ENCODE measurements at regions not wholly inside any gene's neighbourhood (a gene's known extent, or its start where the extent isn't known, plus 50 kb on each side); places are given as distances from the start of the nearest gene placed in this dataset.

- intact Hi-C loops (cut with micrococcal nuclease) = no loop called here
- Mint-ChIP-seq H3K36me3 (ENCODE audit: low read depth) (no peaks in the 10 kb centered on the region), H3K4me3 (no peak overlapping the region)
Measured at GRCh38 chr11:93939084-93939760, 81.9 kb upstream of the HEPHL1 start.

GRCh38 chr11:93940395-93940794 is 80.8 kb upstream of the HEPHL1 start:
- Mint-ChIP-seq H3K4me1 (no peaks in the 10 kb centered on the region), H3K9me3 (no peaks in the 10 kb centered on the region), H3K27me3 (peaks cover 3% of the 10 kb centered on the region), H3K4me3 (no peak overlapping the region), H3K27ac (no peak overlapping the region), H3K36me3 (ENCODE audit: low read depth) (no peaks in the 10 kb centered on the region)
- DNase-seq = no peak
- intact Hi-C loops (cut with micrococcal nuclease) = no loop called here

More at GRCh38 chr11:93939084-93939760, 81.9 kb upstream of the HEPHL1 start:
- no peaks in the 10 kb centered on the region for H3K9me3 Mint-ChIP-seq
- peaks cover 3% of the 10 kb centered on the region for H3K27me3 Mint-ChIP-seq
- no peaks in the 10 kb centered on the region for H3K4me1 Mint-ChIP-seq
- no peak for DNase-seq
- no peak overlapping the region for H3K27ac Mint-ChIP-seq

GRCh38 chr11:93942176-93942575 is 79.0 kb upstream of the HEPHL1 start:
- Mint-ChIP-seq H3K27ac (no peak overlapping the region), H3K4me1 (no peaks in the 10 kb centered on the region), H3K27me3 (peaks cover 3% of the 10 kb centered on the region), H3K9me3 (no peaks in the 10 kb centered on the region), H3K4me3 (no peak overlapping the region), H3K36me3 (ENCODE audit: low read depth) (no peaks in the 10 kb centered on the region)
- DNase-seq = no peak
- intact Hi-C loops (cut with micrococcal nuclease) = no loop called here

GRCh38 chr11:93945596-93945995 is 75.6 kb upstream of the HEPHL1 start:
- intact Hi-C loops (cut with micrococcal nuclease) = no loop called here
- no peaks in the 10 kb centered on the region for H3K9me3 Mint-ChIP-seq
- no peaks in the 10 kb centered on the region for H3K36me3 Mint-ChIP-seq (ENCODE audit: low read depth)

GRCh38 chr11:93952082-93952780 is 68.9 kb upstream of the HEPHL1 start:
- Mint-ChIP-seq H3K36me3 (ENCODE audit: low read depth) (no peaks in the 10 kb centered on the region), H3K27ac (no peak overlapping the region), H3K27me3 (no peaks in the 10 kb centered on the region), H3K9me3 (no peaks in the 10 kb centered on the region), H3K4me3 (no peak overlapping the region), H3K4me1 (no peaks in the 10 kb centered on the region)
- intact Hi-C loops (cut with micrococcal nuclease) = no loop called here
- DNase-seq = no peak

More at GRCh38 chr11:93945596-93945995, 75.6 kb upstream of the HEPHL1 start:
- peaks cover 3% of the 10 kb centered on the region for H3K27me3 Mint-ChIP-seq
- H3K4me3 Mint-ChIP-seq = no peak overlapping the region
- H3K27ac Mint-ChIP-seq = no peak overlapping the region
- no peaks in the 10 kb centered on the region for H3K4me1 Mint-ChIP-seq
- DNase-seq = no peak

GRCh38 chr11:93957397-93957952 is 63.7 kb upstream of the HEPHL1 start:
- Mint-ChIP-seq H3K36me3 (ENCODE audit: low read depth) (no peaks in the 10 kb centered on the region), H3K27me3 (no peaks in the 10 kb centered on the region), H3K4me3 (no peak overlapping the region), H3K4me1 (no peaks in the 10 kb centered on the region), H3K9me3 (no peaks in the 10 kb centered on the region), H3K27ac (no peak overlapping the region)
- intact Hi-C loops (cut with micrococcal nuclease) = no loop called here
- DNase-seq = no peak

GRCh38 chr11:93958991-93959390 is 62.2 kb upstream of the HEPHL1 start:
- H3K4me1 Mint-ChIP-seq = no peaks in the 10 kb centered on the region
- no peaks in the 10 kb centered on the region for H3K27me3 Mint-ChIP-seq
- no peaks in the 10 kb centered on the region for H3K9me3 Mint-ChIP-seq
- no peak overlapping the region for H3K27ac Mint-ChIP-seq
- DNase-seq = no peak
- H3K4me3 Mint-ChIP-seq = no peak overlapping the region
- intact Hi-C loops (cut with micrococcal nuclease) = no loop called here
- no peaks in the 10 kb centered on the region for H3K36me3 Mint-ChIP-seq (ENCODE audit: low read depth)

- no peak overlapping the region for H3K4me3 Mint-ChIP-seq
- H3K36me3 Mint-ChIP-seq (ENCODE audit: low read depth) = no peaks in the 10 kb centered on the region
- no peak for DNase-seq
- intact Hi-C loops (cut with micrococcal nuclease) = no loop called here
- no peaks in the 10 kb centered on the region for H3K27me3 Mint-ChIP-seq
- H3K27ac Mint-ChIP-seq = no peak overlapping the region
- no peaks in the 10 kb centered on the region for H3K4me1 Mint-ChIP-seq
- H3K9me3 Mint-ChIP-seq = no peaks in the 10 kb centered on the region
Measured at GRCh38 chr11:93959663-93960062, 61.5 kb upstream of the HEPHL1 start.

- Mint-ChIP-seq H3K9me3 (no peaks in the 10 kb centered on the region), H3K36me3 (ENCODE audit: low read depth) (no peaks in the 10 kb centered on the region), H3K27me3 (no peaks in the 10 kb centered on the region), H3K27ac (no peak overlapping the region), H3K4me3 (no peak overlapping the region), H3K4me1 (no peaks in the 10 kb centered on the region)
- DNase-seq = no peak
- intact Hi-C loops (cut with micrococcal nuclease) = no loop called here
Measured at GRCh38 chr11:93963072-93963471, 58.1 kb upstream of the HEPHL1 start.

GRCh38 chr11:93967258-93967657 is 53.9 kb upstream of the HEPHL1 start:
- no peak for DNase-seq
- H3K4me1 Mint-ChIP-seq = no peaks in the 10 kb centered on the region
- H3K4me3 Mint-ChIP-seq = no peak overlapping the region
- intact Hi-C loops (cut with micrococcal nuclease) = no loop called here
- H3K9me3 Mint-ChIP-seq = no peaks in the 10 kb centered on the region
- no peaks in the 10 kb centered on the region for H3K36me3 Mint-ChIP-seq (ENCODE audit: low read depth)
- no peaks in the 10 kb centered on the region for H3K27me3 Mint-ChIP-seq
- H3K27ac Mint-ChIP-seq = no peak overlapping the region

GRCh38 chr11:93967944-93968343 is 53.2 kb upstream of the HEPHL1 start:
- no peaks in the 10 kb centered on the region for H3K4me1 Mint-ChIP-seq
- H3K9me3 Mint-ChIP-seq = no peaks in the 10 kb centered on the region
- no peak for DNase-seq
- H3K4me3 Mint-ChIP-seq = no peak overlapping the region
- no peaks in the 10 kb centered on the region for H3K36me3 Mint-ChIP-seq (ENCODE audit: low read depth)
- H3K27me3 Mint-ChIP-seq = no peaks in the 10 kb centered on the region
- intact Hi-C loops (cut with micrococcal nuclease) = no loop called here
- H3K27ac Mint-ChIP-seq = no peak overlapping the region

GRCh38 chr11:93969925-93970922 is 50.9 kb upstream of the HEPHL1 start:
- Mint-ChIP-seq H3K27ac (no peak overlapping the region), H3K9me3 (peaks cover 7% of the 10 kb centered on the region), H3K36me3 (ENCODE audit: low read depth) (no peaks in the 10 kb centered on the region), H3K4me1 (no peaks in the 10 kb centered on the region), H3K4me3 (no peak overlapping the region), H3K27me3 (no peaks in the 10 kb centered on the region)
- DNase-seq = no peak
- intact Hi-C loops (cut with micrococcal nuclease) = no loop called here
